Kidney (tissue), 13 donors: ENCODE measurements at regions not wholly inside any gene's neighbourhood (a gene's known extent, or its start where the extent isn't known, plus 50 kb on each side); places are given as distances from the start of the nearest gene placed in this dataset.

Experiments used
- DNase-seq, 5 donors: peaks; one replicate each; pipeline ENCODE4 v3.0.0-alpha.2; 2013 to 2020
- FAIRE-seq: peaks from 2 replicates; lab custom pipeline; 2012; peaks lifted over from hg19 to GRCh38; lab: Jason Lieb, UNC
- H3K27ac ChIP-seq, 2 donors: one replicate each; pipeline ENCODE4 v1.7.0; 2013; ENCODE audit warnings: low read depth in 2 of 2, low read length in 2 of 2, inconsistent platforms in 1 of 2
- H3K27me3 ChIP-seq: one replicate; pipeline ENCODE4 v1.7.1; 2013; ENCODE audit warnings: low read length, inconsistent platforms; ENCODE audit not compliant: control insufficient read depth, insufficient read depth
- H3K36me3 ChIP-seq, 3 donors: one replicate each; pipeline versions ENCODE4 v1.7.0 to v1.7.1; 2013; ENCODE audit warnings: low read length in 3 of 3, control low read depth in 1 of 3, inconsistent platforms in 1 of 3; ENCODE audit not compliant: insufficient read depth in 3 of 3, control insufficient read depth in 2 of 3
- H3K4me1 ChIP-seq, 3 donors: one replicate each; pipeline versions ENCODE4 v1.7.0 to v1.7.1; 2013; ENCODE audit warnings: low read length in 3 of 3, inconsistent platforms in 1 of 3, low read depth in 1 of 3; ENCODE audit not compliant: control insufficient read depth in 2 of 3, insufficient read depth in 2 of 3
- H3K4me3 ChIP-seq, 3 donors: one replicate each; pipeline versions ENCODE4 v1.7.0 to v1.8.1; 2013; ENCODE audit warnings: low read length in 3 of 3, control low read depth in 1 of 3, inconsistent platforms in 1 of 3
- H3K9ac ChIP-seq, 3 donors: one replicate each; pipeline versions ENCODE4 v1.7.0 to v1.7.1; 2013; ENCODE audit warnings: low read length in 3 of 3, control low read depth in 1 of 3, inconsistent platforms in 1 of 3
- H3K9me3 ChIP-seq, 3 donors: one replicate each; pipeline versions ENCODE4 v1.7.0 to v1.7.1; 2013; ENCODE audit warnings: low read length in 3 of 3, control low read depth in 1 of 3, inconsistent platforms in 1 of 3; ENCODE audit not compliant: control insufficient read depth in 2 of 3, insufficient read depth in 1 of 3
- CTCF ChIP-seq: IDR thresholded peaks from 3 replicates; pipeline ENCODE4 v1.5.1; 2012; ENCODE audit warnings: mild to moderate bottlenecking, moderate library complexity, borderline replicate concordance; ENCODE audit not compliant: insufficient read depth; ENCODE audit errors: extremely low read depth
- intact Hi-C: fragments of 100-400 bp; cut with DNase I; formaldehyde crosslinking; loops from one replicate; pipeline ENCODE4 v1.11.1; 2022
- donor health status: control.
- donor health status: control.
- donor health status: control.
- donor health status: control.
- donor health status: control.
- donor health status: DM: yes; HTN: yes; CAD: no.
- donor health status: Normal renal cell carcinoma (clear cell type).

DNA sequence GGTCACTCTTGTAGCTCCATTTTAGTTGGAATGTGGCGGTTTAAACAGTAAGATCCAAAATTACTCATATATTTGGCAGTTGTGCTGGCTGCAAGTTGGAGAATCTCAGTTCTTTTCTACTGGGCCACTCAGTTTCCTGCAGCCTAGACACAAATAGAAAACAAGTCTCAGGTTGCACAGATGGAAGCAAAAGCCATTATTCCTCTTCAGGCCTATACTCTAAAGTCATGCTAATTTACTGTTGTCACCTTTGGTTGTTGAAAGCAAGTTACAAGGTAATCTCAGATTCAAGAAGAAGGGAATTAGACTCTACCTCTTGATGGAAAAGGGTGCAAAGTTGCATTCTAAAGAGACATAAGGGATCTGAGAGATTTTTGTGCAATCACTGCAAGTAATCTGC is 345.4 kb downstream of the ADAM29 start:
- no peak for FAIRE-seq
- Histone ChIP-seq H3K9me3 (no peaks in the 10 kb centered on the region), H3K27ac (no peak overlapping the region), H3K4me1 (no peaks in the 10 kb centered on the region), H3K27me3 (no peaks in the 10 kb centered on the region), H3K36me3 (no peaks in the 10 kb centered on the region), H3K4me3 (no peak overlapping the region), H3K9ac (no peak overlapping the region)
- intact Hi-C loops: no loop called here
- no peak for TF ChIP-seq CTCF
- DNase-seq: peak in 1 of 5 donors; percentile 8

GRCh38 chr4:175271010-175271630 is 353.0 kb downstream of the ADAM29 start:
- intact Hi-C loops: no loop called here
- Histone ChIP-seq H3K36me3 (no peaks in the 10 kb centered on the region), H3K4me1 (no peaks in the 10 kb centered on the region), H3K9me3 (no peaks in the 10 kb centered on the region), H3K27me3 (no peaks in the 10 kb centered on the region), H3K9ac (no peak overlapping the region), H3K4me3 (no peak overlapping the region), H3K27ac (no peak overlapping the region)
- FAIRE-seq (no peak), DNase-seq (no peak)
- TF ChIP-seq CTCF: no peak

DNA sequence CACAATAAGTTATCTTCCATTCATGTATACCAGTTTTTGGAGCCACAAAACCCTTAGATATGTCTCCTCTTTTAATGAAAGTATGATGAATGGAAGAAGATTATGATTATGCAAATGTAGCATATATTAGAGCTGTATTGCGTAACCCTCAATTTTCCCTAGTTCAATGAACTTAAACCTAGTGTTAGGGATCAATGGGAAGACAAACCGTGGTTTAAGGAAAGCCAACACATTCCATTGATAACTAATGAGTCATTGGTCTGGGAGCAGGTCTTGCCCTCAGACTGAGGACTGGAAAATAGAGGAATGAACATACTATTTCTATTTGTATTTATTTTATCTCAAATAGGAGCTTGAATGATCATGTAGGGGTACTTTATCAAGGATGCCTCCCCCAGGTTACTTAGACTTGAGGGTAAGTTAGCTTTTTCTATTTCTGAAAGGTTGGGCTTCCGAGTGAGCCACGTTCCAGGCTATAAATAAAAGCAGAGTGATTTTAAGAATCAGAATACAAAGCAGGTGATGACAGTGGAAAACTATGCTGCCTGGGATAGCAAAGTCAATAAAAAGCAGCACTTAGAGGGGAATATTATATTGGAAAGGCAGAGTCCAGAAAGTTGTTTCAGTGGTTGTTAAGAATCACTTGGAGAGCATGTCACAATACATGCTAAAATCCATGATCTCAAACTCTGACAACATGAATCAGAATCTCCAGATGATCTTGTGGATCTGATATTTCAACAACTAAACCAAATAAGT is 356.0 kb downstream of the ADAM29 start:
- H3K9me3 ChIP-seq: no peaks in the 10 kb centered on the region
- no peak overlapping the region for H3K4me3 ChIP-seq
- intact Hi-C loops: no loop called here
- FAIRE-seq: no peak
- no peaks in the 10 kb centered on the region for H3K27me3 ChIP-seq
- no peaks in the 10 kb centered on the region for H3K36me3 ChIP-seq
- TF ChIP-seq CTCF: no peak
- no peaks in the 10 kb centered on the region for H3K4me1 ChIP-seq
- H3K27ac ChIP-seq: no peak overlapping the region
- H3K9ac ChIP-seq: no peak overlapping the region
- no peak for DNase-seq
